ENCODE measurements at regions not wholly inside any gene's neighbourhood (a gene's known extent, or its start where the extent isn't known, plus 50 kb on each side); places are given as distances from the start of the nearest gene placed in this dataset.

DNA sequence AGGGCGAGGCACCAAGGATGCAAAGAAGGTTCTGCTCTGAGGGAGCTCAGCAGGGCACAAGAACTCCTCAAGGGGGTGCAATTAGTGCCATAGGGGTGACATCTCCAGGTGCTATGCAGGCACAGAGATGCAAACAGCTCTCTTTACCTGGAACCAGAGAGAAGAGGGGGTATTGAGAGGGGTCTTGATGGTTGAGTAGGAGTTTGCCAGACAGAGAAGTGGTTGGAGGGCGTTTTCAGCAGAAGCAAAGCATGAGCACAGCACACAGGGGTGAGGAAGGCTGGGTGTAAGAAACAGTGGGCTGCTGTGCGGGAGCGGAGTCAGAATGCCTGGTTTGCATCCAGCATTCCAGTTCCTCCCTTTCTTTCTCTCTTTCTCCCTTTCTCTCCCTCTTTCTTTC, 81.8 kb upstream of the LHX1 start:
- H3K4me3 ChIP-seq (ENCODE audit: low read length): no peak overlapping the region
- DNase-seq (ENCODE audit: low read depth, low spot score): no peak

DNA sequence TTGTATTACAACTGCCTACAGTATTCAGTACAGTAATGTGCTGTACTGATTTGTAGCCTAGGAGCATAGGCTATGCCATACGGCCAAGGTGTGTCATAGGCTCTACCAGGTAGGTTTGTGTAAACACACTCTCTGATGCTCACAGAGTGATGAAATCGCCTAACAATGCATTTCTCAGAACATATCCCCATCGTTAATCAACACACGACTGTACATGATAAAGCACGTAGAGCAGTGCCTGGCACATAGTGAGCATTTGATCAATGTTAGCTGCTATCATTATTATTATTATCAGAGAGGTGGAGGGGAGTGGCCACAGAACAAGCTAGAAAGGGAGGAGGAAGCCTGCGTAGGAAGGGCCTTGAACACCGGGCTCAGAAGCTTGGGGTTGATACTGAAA, 81.1 kb upstream of the LHX1 start:
- no peak overlapping the region for H3K4me3 ChIP-seq (ENCODE audit: low read length)
- no peak for DNase-seq (ENCODE audit: low read depth, low spot score)

DNA sequence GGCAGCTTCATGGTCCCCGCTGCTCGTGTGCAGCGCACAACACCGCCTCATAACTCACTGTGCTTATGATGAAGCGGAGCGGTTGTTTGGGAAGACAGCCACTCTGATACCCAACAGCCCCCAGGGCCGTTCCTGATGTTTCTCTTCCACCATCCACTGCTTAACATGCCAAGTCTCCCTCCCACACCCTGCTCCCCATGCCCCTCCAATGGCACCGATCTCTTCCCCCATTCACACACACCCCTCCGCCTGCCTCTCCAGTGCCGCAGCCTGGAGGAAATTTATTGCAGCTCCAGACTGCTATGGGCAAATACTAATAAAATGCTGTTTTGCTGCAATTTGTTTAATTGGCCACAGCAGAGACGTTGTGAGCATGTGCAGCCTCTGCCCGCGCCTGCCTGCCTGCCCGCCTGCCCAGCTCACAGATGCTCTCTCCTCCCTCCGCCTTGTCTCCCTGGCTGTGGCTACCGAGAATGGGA, 80.3 kb upstream of the LHX1 start:
- no peak for DNase-seq (ENCODE audit: low read depth, low spot score)
- H3K4me3 ChIP-seq (ENCODE audit: low read length): no peak overlapping the region

DNA sequence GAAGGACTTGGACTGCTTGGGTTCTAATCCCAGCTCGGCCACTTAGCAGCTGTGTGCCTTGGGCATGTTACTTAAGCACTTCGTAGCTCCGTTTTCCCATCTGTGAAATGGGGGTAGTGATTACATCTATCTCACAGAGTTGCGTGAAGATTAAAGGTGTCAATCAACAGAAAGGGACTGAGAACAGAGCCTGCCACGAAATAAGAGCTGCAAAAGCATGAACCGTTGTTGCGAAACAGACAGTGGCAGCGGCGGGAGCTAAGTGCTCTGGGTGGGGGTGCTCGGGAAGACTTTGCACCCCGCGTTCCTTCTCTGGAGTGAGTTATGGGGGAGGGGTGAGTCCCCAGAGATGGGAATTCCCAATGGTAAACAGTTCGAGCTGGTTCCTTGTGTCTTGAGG, 79.6 kb upstream of the LHX1 start:
- H3K4me3 ChIP-seq (ENCODE audit: low read length): no peak overlapping the region
- DNase-seq (ENCODE audit: low read depth, low spot score): no peak

DNA sequence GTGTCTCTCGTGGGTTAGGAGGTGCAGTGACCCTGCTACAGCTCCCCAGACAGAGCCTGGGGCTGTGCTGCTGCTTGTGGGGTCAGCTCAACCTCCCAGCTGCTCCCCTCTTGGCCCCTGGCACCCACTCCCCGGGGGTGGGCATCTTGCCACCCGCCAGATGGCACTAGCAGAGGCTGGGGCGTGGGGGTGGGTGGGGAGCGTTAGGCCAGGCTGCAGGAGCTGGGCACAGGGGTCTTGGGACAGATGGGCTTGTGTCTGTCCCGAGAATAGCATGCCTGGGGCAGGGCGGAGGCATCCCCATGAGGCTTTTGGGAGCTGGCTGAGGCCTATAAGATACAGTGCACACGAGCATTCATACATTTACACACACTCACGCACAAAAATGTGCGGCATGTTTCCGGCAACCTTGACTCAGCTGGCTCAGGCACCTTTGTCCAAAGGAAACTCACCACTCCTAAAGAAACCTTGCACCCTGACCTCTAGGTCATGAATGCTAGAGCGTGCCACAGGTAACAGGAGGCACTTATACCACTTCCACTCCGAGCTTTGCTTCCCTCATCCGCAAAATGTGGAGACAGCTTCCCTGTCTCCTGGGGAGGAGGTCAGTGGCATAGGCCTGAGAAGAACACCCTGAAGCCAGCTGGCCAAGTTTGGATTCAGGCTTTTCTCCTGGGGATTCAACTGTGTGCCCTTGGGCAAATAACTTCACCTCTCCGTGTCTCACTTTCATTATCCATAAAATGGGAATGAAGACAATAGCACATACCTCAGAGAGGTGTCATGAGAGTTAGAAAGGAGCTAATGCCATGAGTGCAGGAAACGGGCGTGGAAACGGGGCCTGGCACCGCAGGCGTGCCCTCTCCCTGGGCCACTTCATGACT, 78.9 kb upstream of the LHX1 start:
- DNase-seq (ENCODE audit: low read depth, low spot score): no peak
- no peak overlapping the region for H3K4me3 ChIP-seq (ENCODE audit: low read length)

DNA sequence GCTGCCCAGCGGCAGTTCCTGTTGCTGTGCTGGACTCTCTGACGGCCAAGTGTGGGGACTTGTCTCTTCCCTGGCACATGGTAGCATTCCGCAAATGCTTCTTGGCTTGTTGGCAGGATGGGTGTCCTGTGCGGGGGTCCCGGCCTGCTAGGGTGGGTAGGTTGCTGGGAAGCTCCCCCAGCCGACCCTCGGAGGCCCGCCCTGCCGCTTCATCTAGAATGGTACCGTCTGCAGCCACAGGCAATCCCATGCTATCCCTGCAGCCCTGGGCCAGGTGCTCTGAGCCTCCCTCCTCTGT, 78.3 kb upstream of the LHX1 start:
- DNase-seq (ENCODE audit: low read depth, low spot score): no peak
- no peak overlapping the region for H3K4me3 ChIP-seq (ENCODE audit: low read length)

DNA sequence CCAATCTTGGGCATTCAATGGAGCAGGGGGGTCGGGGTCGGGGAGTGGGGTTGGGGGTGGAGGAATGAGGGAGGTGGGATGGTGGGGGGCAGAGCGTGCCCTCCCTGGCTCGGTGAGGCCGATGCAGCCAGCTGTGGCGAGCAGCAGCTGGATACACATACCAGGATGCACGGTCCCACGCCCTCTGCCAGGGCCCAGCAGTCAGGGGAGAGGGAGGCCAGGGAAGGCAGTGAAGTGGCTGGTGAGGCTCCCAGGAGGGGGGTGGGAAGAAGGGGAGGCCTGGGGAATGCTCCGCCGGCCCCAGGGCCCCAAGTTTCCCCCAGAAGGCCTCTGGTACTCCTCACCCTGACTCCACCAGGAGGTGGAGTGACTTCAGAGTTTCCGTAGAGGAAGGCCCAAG, 77.6 kb upstream of the LHX1 start:
- DNase-seq (ENCODE audit: low read depth, low spot score): no peak
- H3K4me3 ChIP-seq (ENCODE audit: low read length): no peak overlapping the region

DNA sequence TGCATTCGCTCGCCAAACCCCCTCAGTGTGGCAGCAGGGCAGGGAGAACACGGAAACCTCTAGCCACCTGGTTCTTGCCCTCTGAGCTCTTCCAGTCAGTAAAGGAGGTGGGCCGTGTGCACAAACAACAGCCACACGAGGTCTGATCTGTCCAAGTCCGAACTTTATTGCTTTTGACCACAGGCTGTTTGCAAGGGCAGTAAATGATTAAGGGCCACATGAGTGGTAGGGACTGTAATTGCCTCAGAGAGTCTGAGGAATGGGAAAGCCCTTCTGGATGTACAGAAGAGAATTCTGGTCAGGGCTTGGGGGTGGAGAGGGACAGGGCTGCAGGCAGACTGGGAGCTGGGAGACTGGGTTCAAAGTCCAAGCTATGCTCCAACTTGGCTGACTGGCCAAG, 75.7 kb upstream of the LHX1 start:
- no peak for DNase-seq (ENCODE audit: low read depth, low spot score)
- no peak overlapping the region for H3K4me3 ChIP-seq (ENCODE audit: low read length)

DNA sequence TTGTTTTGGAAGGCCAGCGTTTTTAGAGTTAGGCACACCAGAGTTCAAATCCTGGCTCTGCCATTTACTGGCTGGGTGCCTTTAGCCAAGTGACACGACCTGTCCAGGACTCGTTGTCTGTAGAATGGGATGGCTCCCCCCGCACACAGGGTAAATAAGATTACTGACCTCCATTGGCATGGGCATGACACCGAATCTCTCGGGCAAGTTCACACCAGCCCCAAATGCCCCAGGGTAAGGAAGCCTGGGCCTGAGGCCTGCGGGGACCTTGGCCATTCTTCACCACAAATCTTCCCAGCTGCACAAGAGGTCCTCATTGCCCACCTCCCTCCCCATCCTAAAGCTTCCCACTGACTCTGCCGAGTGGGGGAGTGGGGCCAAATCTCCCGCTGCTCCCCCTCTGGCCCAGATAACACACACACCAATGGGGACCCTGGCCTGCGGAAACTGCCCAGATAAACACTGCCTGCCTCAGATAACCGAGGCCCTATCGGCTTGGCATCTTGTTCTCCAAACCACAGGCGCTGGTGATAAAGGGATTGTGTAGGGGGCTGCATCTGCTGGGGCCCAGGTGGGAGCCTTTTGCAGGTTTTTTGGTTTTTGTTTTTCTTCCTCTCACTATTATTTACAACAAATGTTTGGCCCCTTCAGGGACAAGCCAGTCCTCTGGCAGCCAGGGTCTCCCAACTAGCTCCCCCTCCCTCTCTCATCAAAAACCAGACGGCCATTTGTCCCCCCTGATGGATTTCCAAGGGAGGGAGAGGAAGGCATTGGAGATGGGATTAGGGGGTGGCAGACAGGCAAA, 75.0 kb upstream of the LHX1 start:
- no peak for DNase-seq (ENCODE audit: low read depth, low spot score)
- no peak overlapping the region for H3K4me3 ChIP-seq (ENCODE audit: low read length)

DNA sequence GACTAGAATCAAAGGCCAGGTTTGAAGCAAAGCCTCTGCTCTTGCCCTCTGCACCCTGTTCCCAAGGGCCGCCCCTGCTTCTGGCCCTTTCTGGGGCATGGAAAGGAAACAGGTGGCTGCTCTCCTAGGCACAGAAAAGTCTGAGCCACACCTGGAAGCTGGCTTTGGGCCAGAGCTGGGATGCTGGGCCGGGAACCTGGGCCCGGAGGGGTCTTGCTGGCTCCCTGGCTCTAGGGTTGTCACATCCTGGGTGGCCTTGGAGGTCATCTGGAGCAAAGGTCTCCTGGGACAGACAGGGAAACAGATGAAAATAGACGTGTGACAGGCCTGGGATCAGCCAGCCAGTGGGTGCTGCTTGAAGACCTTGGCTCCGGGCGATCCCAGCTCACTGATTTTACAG, 74.1 kb upstream of the LHX1 start:
- DNase-seq (ENCODE audit: low read depth, low spot score): no peak
- no peak overlapping the region for H3K4me3 ChIP-seq (ENCODE audit: low read length)

DNA sequence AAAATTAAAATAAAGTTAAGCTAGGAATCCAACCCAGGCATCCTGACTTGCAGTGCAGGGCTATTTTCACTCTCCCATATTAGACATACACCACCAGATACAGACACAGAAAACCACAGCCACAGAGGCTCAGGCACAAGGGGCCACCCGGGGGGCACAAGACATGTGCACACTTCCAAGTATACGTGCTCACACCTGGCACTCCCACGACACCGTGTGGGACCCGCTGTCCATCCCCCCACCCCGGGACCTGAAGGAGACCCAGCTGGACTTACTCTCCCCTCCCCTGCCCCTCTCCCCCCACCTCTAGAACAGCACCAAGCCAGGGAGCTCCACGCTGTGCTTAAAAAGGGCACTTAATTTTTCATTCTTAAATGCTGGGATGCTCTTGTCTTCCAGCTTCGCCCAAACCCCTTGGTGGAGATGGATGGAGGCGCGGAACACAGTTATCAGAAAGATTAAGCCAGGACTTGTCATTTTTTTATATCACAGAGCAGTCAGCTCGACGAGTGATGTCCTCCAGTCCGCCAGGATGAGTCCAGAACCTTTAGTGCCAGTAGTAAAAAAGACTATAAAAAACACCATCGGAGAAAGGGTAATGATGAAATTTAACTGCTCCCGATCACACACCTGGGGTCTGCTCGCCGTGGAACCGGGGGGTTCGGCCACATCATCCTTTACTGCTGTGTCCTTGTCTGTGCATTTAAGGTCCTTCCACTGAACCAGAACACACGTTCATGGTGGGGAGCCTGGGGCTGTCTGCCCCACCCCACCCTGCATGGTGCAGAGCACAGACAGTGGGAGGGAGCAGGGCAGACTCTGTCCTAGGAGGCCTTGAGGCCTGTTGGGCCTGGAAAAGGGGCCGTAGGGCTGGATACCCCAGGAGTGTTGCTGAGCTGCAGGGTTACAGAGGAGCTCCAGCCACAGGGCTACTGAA, 73.3 kb upstream of the LHX1 start:
- DNase-seq (ENCODE audit: low read depth, low spot score): no peak
- H3K4me3 ChIP-seq (ENCODE audit: low read length): no peak overlapping the region

DNA sequence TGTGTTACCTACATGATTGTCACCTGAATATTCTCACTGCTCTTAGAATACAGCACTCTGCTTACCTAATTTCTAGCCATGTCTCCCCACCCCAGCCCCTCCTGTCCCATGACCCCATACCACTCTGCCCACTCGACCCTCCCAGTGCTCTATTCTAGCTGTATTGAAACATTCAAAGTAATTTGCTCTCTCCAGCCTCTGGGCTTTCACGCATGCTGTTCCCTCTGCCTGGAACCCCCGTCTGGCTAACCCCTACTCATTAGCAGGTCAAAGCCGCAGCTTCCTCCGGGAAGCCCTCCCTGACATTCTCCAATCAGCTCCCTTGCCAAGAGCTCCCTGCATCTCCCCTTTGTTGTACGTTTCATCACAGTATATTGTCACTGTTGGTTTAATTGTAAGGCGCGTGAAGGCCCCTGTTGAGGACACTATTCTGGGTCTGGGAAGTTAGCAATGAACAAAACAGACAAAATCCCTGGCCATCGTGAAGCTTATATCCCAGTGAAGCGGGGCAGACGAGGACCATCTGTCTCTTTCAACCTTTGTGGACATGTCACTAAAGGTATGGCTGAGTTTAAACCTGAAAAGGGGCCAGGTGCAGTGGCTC, 72.3 kb upstream of the LHX1 start:
- DNase-seq (ENCODE audit: low read depth, low spot score): no peak
- no peak overlapping the region for H3K4me3 ChIP-seq (ENCODE audit: low read length)

DNA sequence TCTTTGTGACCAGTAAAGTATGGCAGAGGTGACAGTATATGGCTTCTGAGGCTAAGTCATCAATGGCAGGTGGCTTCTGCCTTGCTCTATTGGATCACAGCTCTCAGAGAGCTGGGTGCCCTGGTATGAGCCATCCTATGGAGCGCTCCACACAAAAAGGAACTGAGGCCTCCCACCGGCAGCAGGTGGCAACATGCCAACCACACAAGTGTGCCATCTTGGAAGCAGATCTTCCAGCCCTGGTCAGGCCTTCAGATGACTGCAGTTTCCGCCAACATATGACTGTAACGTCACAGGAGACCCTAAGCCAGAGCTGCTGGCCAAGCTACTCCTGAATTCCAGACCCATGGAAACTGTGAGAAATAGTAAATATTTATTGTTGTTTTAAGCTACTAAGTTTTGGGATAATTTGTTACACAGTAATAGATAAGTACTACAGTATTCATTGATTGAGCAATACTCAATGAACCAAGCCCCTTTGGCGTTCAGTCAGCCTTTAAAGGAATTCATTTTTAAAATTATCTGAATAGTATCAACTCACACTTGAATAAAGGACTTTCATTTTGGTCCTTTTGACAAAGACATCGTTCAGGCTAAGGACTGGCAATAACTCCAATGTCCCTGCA, 69.4 kb upstream of the LHX1 start:
- no peak for DNase-seq (ENCODE audit: low read depth, low spot score)
- H3K4me3 ChIP-seq (ENCODE audit: low read length): no peak overlapping the region

DNA sequence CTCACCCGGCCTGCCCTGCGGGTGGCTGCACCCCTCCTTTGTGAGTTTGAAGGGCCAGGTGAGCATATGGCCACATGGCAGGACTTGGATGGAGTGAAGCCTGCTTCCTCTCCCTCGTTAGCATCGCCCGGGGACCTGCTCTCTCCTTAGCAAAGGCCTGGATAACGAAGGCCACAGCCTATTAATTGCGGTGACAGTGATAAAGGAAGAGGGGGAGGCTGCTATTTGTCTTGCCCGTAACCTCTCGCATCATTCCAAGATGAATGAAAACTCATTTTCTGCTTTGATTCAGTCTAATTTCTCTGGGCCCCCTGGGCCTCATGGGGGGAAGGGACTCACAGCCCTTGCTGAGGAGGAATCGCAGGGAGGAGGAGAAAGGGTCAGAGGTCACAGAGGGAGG, 68.5 kb upstream of the LHX1 start:
- no peak overlapping the region for H3K4me3 ChIP-seq (ENCODE audit: low read length)
- no peak for DNase-seq (ENCODE audit: low read depth, low spot score)

DNA sequence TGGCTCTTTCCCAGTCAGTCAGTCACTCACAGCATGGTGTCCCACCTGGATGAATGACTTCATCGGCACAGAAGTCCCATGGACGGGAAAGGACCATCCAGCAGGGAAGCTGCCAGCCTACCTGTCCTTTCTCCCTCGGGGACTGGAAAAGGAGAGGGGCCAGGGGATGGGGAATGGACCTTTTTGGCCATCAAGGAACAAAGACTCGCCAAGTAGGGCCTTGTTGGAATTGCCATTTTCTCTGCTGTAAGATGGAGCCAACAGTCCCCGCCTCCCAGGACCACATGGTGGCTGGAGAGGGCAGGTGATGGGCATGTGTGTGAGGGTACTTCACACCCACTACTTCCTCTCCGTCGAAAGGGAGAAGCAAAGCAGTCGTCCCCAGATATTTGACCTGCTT, 67.8 kb upstream of the LHX1 start:
- no peak for DNase-seq (ENCODE audit: low read depth, low spot score)
- H3K4me3 ChIP-seq (ENCODE audit: low read length): no peak overlapping the region

DNA sequence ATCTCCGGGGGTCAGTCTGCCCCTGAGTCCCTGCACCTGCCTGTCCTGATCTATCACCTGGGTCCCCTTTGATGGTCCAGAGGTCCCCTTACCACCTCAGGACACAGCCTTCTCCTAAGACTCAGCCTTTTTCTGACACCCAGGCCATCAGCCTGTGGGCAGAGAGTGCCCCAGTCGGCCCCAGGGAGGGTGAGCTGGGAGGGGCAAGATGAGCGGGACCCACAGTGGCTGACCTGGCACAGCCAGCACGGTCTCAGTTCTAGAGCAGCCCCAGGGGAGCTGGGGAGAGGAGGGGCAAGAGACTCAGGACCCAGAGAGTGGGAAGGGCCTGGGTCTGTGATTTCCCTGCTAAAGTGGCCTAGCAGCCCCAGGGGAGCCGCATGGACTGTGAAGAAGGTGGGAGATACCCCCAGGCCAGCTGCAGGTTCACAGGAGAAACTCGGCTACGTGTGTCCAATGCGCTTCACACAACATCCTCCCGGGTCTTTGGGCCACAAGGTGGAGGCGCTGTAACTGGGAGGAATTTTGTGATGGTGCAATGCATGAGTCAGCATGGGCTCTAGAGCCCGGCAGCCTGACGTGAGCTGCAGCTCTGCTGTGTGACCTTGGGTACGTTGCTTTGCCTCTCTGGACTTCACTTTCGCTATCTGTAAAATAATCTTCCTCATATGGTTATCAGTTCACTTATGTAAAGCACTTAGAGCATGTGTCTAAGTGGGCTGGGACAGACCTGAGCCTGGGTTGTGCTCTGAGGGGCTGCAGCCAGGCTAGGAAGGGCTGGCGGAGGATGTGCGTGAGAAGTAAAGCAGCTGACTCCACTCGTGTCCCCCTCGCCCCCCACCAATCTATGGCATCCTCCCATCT, 67.2 kb upstream of the LHX1 start:
- no peak for DNase-seq (ENCODE audit: low read depth, low spot score)

DNA sequence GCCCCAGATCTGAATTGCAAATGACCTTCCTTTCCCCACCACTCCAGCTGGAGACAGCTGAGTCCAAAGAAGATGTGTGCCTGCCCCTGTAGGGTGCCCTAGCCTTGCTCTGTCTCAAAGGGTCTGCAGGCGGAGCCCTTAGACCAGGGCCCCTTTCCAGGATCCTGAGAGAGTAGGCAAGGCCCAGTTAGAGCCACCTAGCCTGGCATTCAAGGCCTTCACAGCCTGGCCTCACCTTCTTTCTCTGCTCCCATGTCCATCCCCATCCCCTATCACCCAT, 66.6 kb upstream of the LHX1 start:
- no peak overlapping the region for H3K4me3 ChIP-seq (ENCODE audit: low read length)
- DNase-seq (ENCODE audit: low read depth, low spot score): no peak

More for the DNA sequence above, 67.2 kb upstream of the LHX1 start:
- no peak overlapping the region for H3K4me3 ChIP-seq (ENCODE audit: low read length)

DNA sequence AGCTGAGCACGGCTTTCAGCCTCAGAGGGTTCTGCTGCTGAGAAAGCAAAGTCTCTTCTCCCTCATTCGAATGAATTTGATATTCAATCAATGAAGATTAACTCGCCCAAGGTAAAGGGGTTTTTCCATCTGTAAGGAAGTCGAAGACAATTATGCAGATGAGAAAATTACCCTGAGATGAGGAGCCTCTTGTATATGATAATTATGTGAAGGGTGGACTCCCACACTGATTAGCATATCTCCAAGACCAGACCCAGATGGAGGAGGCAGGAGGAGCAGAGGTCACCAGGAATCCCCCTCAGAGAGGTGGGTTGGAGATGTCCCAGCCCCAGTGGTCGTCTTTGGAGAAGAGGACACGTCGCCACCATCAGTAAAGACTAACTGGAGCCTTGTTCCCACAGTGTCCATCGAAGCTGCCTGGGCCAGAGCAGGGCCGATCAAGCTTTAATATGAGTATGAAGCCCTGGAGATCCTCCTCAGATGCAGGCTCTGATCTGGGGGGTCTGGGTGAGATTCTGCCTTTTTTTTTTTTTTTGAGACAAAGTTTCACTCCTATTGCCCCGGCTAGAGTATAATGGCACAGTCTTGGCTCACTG, 61.5 kb upstream of the LHX1 start:
- DNase-seq (ENCODE audit: low read depth, low spot score): no peak
- no peak overlapping the region for H3K4me3 ChIP-seq (ENCODE audit: low read length)
